GM21786 (cell line): ENCODE measurements at regions not wholly inside any gene's neighbourhood (a gene's known extent, or its start where the extent isn't known, plus 50 kb on each side); places are given as distances from the start of the nearest gene placed in this dataset.

Source experiments
- ATAC-seq: cut with Tn5 transposase; IDR thresholded peaks from one replicate; pipeline ENCODE4 v1.9.1; 2021; ENCODE audit not compliant: unreplicated experiment

- no peak for ATAC-seq
Observed at GRCh38 chr2:49262801-49263560, 108.7 kb upstream of the FSHR start.

- no peak for ATAC-seq
Observed at GRCh38 chr2:49261781-49262180, 107.5 kb upstream of the FSHR start.

GRCh38 chr2:49260979-49261538 is 106.7 kb upstream of the FSHR start:
- ATAC-seq = no peak

GRCh38 chr2:49259926-49260325 is 105.6 kb upstream of the FSHR start:
- no peak for ATAC-seq

- no peak for ATAC-seq
Observed at GRCh38 chr2:49255409-49255971, 101.2 kb upstream of the FSHR start.

GRCh38 chr2:49254401-49254800 is 100.1 kb upstream of the FSHR start:
- no peak for ATAC-seq

- ATAC-seq = no peak
Observed at GRCh38 chr2:49251766-49252165, 97.5 kb upstream of the FSHR start.

GRCh38 chr2:49251251-49251650 is 96.9 kb upstream of the FSHR start:
- no peak for ATAC-seq

GRCh38 chr2:49248506-49248905 is 94.2 kb upstream of the FSHR start:
- no peak for ATAC-seq

- ATAC-seq = no peak
Observed at GRCh38 chr2:49241991-49242390, 87.7 kb upstream of the FSHR start.

- ATAC-seq = no peak
Observed at GRCh38 chr2:49241501-49241900, 87.2 kb upstream of the FSHR start.

GRCh38 chr2:49240608-49241007 is 86.3 kb upstream of the FSHR start:
- no peak for ATAC-seq

GRCh38 chr2:49238604-49238960 is 84.3 kb upstream of the FSHR start:
- no peak for ATAC-seq

GRCh38 chr2:49237867-49238603 is 83.7 kb upstream of the FSHR start:
- ATAC-seq = no peak

- no peak for ATAC-seq
Observed at GRCh38 chr2:49236316-49236715, 82.0 kb upstream of the FSHR start.

- ATAC-seq = no peak
Observed at GRCh38 chr2:49226360-49226759, 72.0 kb upstream of the FSHR start.

- no peak for ATAC-seq
Observed at GRCh38 chr2:49225126-49225525, 70.8 kb upstream of the FSHR start.

GRCh38 chr2:49224426-49225010 is 70.2 kb upstream of the FSHR start:
- ATAC-seq = no peak

GRCh38 chr2:49222975-49223528 is 68.7 kb upstream of the FSHR start:
- ATAC-seq = no peak

- ATAC-seq = no peak
Observed at GRCh38 chr2:49219741-49220140, 65.4 kb upstream of the FSHR start.

GRCh38 chr2:49210191-49210590 is 55.9 kb upstream of the FSHR start:
- ATAC-seq = no peak
